ENCODE measurements at regions not wholly inside any gene's neighbourhood (a gene's known extent, or its start where the extent isn't known, plus 50 kb on each side); places are given as distances from the start of the nearest gene placed in this dataset.

- DNase-seq (ENCODE audit: low read depth) = no peak
- H3K4me3 ChIP-seq (ENCODE audit: low read depth, low read length) = no peak overlapping the region
- no peak for TF ChIP-seq CTCF (IDR thresholded peaks at IDR 0.05; ENCODE audit: insufficient read depth, low read length)
These were observed 2136.2 kb upstream of the TENM3 start for GRCh38 chr4:180106997-180107396.

GRCh38 chr4:180116840-180117239 is 2126.4 kb upstream of the TENM3 start:
- no peak for TF ChIP-seq CTCF (IDR thresholded peaks at IDR 0.05; ENCODE audit: insufficient read depth, low read length)
- no peak overlapping the region for H3K4me3 ChIP-seq (ENCODE audit: low read depth, low read length)
- DNase-seq (ENCODE audit: low read depth) = no peak

GRCh38 chr4:180120068-180120467 is 2123.1 kb upstream of the TENM3 start:
- H3K4me3 ChIP-seq (ENCODE audit: low read depth, low read length) = no peak overlapping the region
- no peak for DNase-seq (ENCODE audit: low read depth)
- no peak for TF ChIP-seq CTCF (IDR thresholded peaks at IDR 0.05; ENCODE audit: insufficient read depth, low read length)

- no peak overlapping the region for H3K4me3 ChIP-seq (ENCODE audit: low read depth, low read length)
- no peak for DNase-seq (ENCODE audit: low read depth)
- TF ChIP-seq CTCF (IDR thresholded peaks at IDR 0.05; ENCODE audit: insufficient read depth, low read length) = no peak
These were observed 2108.9 kb upstream of the TENM3 start for GRCh38 chr4:180134091-180134866.

- H3K4me3 ChIP-seq (ENCODE audit: low read depth, low read length) = no peak overlapping the region
- no peak for DNase-seq (ENCODE audit: low read depth)
- no peak for TF ChIP-seq CTCF (IDR thresholded peaks at IDR 0.05; ENCODE audit: insufficient read depth, low read length)
These were observed 2101.5 kb upstream of the TENM3 start for GRCh38 chr4:180141734-180142133.

GRCh38 chr4:180148737-180149136 is 2094.5 kb upstream of the TENM3 start:
- no peak for DNase-seq (ENCODE audit: low read depth)
- no peak overlapping the region for H3K4me3 ChIP-seq (ENCODE audit: low read depth, low read length)
- TF ChIP-seq CTCF (IDR thresholded peaks at IDR 0.05; ENCODE audit: insufficient read depth, low read length) = no peak

GRCh38 chr4:180150818-180151217 is 2092.4 kb upstream of the TENM3 start:
- no peak for DNase-seq (ENCODE audit: low read depth)
- no peak for TF ChIP-seq CTCF (IDR thresholded peaks at IDR 0.05; ENCODE audit: insufficient read depth, low read length)
- no peak overlapping the region for H3K4me3 ChIP-seq (ENCODE audit: low read depth, low read length)
